Tibial nerve (tissue), 4 donors: ENCODE measurements at regions not wholly inside any gene's neighbourhood (a gene's known extent, or its start where the extent isn't known, plus 50 kb on each side); places are given as distances from the start of the nearest gene placed in this dataset.

Experiments used
- CTCF ChIP-seq, 5 experiments: fragments of 200-600 bp in 3 of 5; fragments of 450-650 bp in 2 of 5; sonication (generic) in 3 of 5; IDR thresholded peaks; one replicate each; pipeline ENCODE4 v1.5.1; 2016 to 2019; ENCODE audit warnings: antibody characterized with exemption in 5 of 5, mild to moderate bottlenecking in 3 of 5, moderate library complexity in 2 of 5
- EP300 ChIP-seq, 2 donors: sonication (generic); formaldehyde crosslinking; IDR thresholded peaks; one replicate each; pipeline ENCODE4 v1.6.1; 2017; ENCODE audit warnings: antibody characterized with exemption in 2 of 2, mild to moderate bottlenecking in 1 of 2
- POLR2A ChIP-seq, 2 donors: fragments of 450-650 bp; IDR thresholded peaks; one replicate each; pipeline ENCODE4 v1.6.1; 2017; ENCODE audit warnings: antibody characterized with exemption in 2 of 2, mild to moderate bottlenecking in 2 of 2, moderate library complexity in 2 of 2

GRCh38 chr10:33716501-33717267, 382.2 kb upstream of the NRP1 start:
- TF ChIP-seq POLR2A (IDR thresholded peaks at IDR 0.05): no peak
- TF ChIP-seq CTCF (IDR thresholded peaks at IDR 0.05): no peak
- no peak for TF ChIP-seq EP300 (IDR thresholded peaks at IDR 0.05)
